NCI-H2227 treated with DMSO at 0.1 percent for 48 hours (cell line): ENCODE measurements at regions not wholly inside any gene's neighbourhood (a gene's known extent, or its start where the extent isn't known, plus 50 kb on each side); places are given as distances from the start of the nearest gene placed in this dataset.
A peak's percentile ranks its signal among the peaks of the same experiment; 100 is the strongest.
"Not testable (repeated sequence)": the region's sequence is repeated elsewhere in the genome, so short reads cannot be mapped to it uniquely, and the experiment has no call there.

Experiments used
- DNase-seq: peaks from one replicate; lab custom pipeline; 2025; lab: John Stamatoyannopoulos, UW

GRCh38 chr4:174066611-174067205, 216.8 kb downstream of the FBXO8 start:
- DNase-seq = no peak

DNA sequence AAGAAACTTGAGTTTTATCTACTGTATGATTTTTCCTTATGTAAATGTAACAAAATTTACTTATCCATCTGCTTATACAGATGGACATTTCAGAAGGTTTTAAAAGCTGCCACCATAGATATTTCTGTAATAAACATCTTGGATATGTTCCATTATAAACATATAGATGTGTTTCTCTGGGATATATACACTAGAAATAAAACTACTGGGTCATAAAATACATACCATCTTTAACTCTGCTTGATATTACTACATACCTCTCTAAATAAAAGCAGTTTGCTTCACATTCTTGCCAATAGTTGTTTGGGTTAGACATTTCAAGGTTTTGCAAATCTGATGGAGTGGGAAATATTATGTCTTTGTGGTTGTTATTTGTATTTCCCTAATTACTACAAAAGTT, 220.6 kb downstream of the FBXO8 start:
- no peak for DNase-seq

- no peak for DNase-seq
Observed at GRCh38 chr4:174061026-174061425, 222.4 kb downstream of the FBXO8 start.

GRCh38 chr4:174058846-174059245, 224.6 kb downstream of the FBXO8 start:
- DNase-seq = no peak

DNA sequence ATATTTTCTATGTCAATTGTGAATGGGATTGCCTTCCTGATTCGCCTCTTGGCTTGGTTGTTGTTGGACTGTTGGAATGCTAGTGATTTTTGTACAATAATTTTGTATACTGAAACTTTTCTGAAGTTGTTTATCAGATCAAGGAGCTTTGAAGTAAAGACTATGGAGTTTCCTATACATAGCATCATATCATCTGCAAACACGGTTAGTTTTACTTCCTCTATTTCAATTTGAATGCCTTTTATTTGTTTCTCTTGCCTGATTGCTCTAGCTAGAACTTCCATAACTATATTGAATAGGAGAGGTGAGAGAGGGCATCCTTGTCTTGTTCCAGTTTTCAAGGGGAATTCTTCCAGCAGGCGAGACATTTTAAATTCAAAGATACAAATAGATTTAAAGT, 226.5 kb downstream of the FBXO8 start:
- DNase-seq = no peak

DNA sequence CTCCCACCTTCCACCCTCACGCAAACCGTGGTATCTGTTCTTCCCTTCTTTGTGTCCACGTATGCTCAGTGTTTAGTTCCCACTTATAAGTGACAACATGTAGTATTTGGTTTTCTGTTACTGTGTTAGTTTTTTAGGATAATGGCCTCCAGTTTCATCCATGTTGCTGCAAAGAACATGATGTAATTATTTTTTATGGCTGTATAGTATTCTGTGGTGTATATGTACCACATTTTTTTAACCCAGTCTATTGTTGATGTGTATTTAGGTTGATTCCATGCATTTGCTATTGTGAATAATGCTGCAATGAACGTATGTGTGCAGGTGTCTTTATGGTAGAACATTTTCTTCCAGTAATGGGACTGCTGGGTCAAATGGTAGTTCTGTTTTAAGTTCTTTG, 228.1 kb downstream of the FBXO8 start:
- no peak for DNase-seq

GRCh38 chr4:174053895-174054294, 229.6 kb downstream of the FBXO8 start:
- DNase-seq = no peak

DNA sequence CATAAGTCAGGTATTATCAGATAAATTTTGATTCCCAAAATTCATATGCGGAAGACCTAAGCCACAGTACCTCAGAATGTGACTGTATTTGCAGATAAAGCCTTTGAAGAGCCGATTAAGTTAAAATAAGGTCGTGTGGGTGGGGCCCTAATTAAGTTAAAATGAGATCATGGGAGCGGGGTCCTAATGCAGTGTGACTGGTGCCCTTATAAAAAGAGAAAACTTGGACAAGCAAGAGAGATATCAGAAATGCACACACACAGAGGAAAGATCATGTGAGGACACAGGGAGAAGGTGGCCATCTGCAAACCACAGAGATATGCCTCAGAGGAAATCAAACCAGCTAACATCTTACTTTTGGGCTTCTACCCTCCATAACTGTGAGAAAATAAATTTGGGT, 236.1 kb downstream of the FBXO8 start:
- DNase-seq = no peak

DNA sequence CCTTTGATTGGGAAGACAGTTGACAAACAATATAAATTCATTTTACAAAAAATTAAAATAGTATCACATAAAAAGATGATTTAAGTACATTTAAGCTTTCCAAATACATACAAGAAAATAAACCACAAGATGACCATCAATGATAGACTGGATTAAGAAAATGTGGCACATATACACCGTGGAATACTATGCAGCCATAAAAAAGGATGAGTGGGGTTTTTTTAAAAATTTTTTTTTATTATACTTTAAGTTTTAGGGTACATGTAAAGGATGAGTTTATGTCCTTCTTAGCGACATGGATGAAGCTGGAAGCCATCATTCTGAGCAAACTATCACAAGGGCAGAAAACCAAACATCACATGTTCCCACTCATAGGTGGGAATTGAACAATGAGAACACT, 237.6 kb downstream of the FBXO8 start:
- not testable (repeated sequence) for DNase-seq

DNA sequence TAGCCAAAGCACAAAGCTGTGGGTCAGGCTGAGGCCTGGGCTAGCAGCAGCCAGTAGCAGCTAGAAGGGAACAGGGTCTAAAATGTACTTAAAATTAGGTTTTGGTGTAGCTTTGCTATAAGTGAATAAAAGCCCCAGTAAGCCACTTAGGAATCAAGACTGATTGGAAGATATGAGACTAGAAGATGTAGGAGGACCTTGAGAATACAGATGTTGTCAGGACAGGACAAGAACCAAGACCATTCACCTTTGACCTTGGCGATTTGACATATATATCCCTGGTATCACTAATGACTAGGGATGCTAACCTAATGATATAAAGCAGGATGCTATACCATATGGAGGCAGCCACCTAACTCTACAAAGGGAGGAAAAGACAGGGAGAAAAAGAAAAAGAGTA, 238.1 kb downstream of the FBXO8 start:
- DNase-seq = no peak

DNA sequence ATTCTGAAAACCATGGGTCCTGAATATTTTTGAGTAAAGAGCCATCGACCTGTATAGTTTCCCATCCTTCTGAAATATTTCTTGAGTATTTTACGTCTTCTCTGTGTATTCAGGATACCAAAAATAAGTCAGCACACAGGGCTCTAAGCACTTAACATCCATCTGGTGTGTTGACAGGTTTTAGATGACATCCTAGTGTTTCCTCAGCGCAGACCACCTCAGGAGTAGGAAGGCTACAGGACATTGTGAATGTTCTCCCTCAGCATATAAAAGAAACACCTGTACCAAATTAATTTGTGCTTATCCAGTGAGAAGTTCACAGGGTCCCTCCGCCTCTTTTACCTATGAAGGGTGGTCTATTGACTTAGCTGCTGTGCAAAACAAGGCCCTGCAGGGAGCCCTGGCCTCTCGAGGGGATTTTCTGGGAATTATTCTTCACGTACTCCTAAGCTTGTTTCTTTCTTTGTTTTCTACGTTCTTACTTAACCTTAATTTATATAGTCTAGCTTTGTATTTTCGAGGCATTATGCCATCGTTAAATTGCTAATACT, 241.8 kb downstream of the FBXO8 start:
- DNase-seq = peak; percentile 9

DNA sequence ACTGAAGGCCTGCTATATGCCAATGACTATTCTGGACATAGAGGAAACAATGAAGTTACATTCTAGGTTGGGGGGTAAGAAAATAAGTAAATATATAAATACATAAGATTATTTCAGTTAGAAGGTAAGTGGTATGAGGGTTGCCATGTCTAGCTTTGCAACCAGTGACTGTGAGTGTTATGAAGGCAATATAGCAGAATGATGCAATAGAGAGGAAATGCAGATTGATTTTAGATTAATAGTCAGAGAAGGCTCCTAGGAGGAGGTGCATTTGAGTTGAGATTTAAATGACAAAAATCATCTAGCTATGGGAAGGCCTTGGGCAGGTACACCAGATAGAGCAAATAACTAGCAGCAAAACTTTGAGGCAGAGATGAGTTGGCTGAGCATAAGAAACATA, 243.2 kb downstream of the FBXO8 start:
- DNase-seq = no peak

DNA sequence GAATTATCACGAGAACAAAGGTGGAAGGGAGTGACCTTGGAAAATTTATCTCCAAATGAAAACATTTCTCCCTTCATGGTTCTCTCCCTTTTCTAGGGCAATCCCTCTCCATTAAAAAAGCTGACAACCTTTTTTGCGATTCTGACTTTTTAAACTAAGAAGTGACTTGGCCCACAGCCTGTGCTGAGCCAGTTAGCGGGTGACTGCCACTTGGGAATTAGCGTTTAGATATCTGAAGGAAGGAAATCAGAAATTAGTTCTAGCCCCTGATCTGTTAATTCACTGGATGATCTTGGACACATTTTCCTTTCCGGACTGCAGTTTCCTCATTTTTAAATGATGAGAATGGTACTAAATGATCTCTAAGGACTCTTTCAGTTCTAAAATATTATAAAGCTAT, 245.0 kb downstream of the FBXO8 start:
- DNase-seq = no peak

DNA sequence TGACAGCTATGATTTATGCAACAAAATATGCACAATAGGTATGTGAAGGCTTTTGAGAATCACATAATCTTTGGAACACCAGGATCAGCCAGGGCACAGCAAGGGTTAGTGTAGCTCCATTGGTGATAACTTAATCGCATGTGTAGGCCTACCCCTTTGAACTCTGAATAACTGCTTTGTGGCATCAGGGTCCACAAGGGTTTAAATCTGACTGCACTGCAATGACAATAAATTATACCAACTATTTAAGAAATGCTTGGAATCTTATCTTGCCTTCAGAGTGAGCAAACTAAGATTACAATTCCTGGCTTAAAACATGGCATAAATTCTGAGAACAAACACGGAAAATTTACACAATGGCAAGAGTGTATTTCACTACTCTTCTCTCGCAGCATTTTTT, 245.8 kb downstream of the FBXO8 start:
- DNase-seq = no peak

DNA sequence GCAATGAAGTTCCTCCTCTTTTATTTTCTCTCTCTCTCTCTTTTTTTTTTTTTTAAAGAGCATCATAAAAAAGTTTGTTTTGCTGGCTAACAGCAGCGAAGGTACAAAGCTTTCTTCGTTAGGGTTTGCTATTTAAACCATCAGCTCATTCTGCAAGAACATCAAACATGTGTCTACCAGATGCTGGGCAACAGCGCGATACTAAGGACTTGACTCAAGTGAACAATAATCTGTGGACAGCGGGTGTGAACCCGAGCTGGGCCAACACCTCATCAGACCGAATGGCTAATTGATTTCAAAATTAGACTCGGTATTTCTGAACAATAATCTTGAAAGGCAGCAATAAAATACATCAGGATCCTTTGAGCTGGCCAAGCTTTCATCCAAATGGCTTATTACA, 246.4 kb downstream of the FBXO8 start:
- no peak for DNase-seq

DNA sequence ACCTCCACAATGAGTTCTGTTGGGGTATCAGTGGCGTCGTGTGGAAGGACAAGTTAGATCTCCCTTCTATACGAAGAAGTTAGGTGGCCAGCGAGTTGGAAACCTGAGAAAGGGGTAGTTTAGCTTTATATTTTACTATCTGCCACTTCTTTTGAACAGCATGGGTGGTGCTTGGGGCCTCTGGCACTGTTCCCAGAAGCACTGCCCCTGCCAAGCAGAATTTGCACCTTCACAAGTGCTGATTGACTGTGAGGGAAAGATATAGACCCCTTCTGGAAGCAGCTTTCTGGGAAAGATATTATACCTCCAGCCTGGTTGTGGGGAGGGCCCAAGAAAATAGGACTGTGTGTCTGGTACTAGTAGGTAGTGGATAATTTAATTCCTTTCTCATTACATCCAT, 246.9 kb downstream of the FBXO8 start:
- DNase-seq = no peak

DNA sequence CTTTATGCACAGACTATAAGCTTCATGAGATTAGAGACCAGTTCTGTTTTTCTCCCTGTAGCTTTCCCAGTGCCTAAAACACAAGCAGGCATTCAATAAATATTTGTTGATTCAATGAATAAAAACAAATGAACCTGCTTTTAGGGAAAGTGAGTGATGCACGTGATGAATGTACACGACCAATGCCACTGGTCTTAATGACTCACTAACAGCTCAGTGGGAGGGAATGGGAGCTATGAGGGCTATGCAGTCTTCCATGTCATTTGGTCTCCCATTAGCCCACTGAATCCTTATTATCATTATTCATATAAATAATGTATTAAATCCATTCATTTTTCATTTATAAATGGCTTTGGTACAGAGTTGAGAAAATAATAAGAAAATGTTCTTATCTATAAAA, 247.4 kb downstream of the FBXO8 start:
- DNase-seq = no peak

DNA sequence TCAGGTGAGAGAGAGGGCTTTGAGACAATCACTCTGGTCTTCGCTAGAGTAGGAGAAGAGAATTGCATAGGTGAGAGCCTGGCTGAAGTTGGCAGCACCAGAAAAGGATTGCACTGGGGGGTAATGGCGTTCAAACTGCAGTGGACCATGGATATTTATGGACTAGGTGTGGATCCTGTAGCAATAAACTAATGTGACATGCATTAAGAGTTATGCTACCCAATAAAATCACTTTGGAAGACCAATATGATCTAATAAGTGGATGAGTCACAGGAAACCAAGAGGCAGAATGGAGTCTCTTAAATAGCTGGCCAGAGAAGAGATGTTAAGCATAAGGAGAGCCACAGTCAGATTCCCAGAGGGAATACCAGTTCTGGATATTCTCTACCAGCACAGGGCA, 259.8 kb downstream of the FBXO8 start:
- DNase-seq = no peak

DNA sequence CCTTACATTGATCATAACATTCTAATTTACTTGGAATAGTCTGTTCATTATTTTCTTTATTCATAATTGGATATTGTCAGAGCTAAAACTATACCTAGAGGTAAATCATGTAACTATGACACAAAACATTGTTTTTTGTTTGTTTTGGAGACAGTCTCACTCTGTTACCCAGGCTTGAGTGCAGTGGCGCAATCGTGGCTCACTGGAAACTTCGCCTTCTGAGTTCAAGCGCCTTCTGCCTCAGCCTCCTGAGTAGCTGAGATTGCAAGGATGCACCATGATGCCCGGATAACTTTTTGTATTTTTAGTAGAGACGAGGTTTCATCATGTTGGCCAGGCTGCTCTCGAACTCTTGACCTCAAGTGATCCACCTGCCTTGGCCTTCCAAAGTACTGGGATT, 265.2 kb downstream of the FBXO8 start:
- DNase-seq = no peak

- no peak for DNase-seq
Observed at GRCh38 chr4:174016251-174016650, 267.2 kb downstream of the FBXO8 start.

- DNase-seq = no peak
Observed at GRCh38 chr4:174012886-174013259, 270.6 kb downstream of the FBXO8 start.

DNA sequence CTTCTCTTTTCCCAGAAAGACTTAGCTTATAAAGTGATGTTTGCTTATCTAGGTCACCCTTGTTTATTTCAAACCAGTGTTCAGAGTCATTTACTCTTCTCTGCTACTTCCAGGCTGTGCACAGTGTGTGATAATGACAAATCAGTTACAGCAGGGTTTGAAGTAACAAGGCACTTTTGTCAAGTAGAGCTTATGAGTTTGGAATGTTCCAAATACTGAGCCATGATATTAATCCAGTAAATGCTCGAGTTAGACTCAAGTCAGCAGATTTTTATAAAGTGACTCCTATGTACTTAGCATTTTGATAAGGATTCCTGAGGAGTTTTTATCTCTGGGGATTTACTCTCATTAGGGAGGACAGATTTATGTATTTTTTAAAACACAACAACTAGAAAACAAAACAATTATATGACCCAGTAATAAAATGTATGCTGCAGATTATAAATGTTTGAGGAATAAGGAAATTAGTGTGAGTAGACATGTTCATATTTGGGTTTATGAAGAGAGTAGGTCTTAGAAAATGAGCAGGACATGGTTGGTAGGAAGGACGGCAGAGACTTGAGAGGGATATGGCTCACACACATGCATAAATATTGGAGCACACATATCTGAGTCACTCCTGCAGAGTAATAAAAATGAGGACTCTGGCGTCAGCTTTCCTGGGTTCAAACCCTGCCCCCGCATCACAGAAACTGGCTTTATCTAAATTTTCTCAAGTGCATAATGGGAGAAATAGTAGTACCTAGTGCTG, 271.2 kb downstream of the FBXO8 start:
- no peak for DNase-seq

DNA sequence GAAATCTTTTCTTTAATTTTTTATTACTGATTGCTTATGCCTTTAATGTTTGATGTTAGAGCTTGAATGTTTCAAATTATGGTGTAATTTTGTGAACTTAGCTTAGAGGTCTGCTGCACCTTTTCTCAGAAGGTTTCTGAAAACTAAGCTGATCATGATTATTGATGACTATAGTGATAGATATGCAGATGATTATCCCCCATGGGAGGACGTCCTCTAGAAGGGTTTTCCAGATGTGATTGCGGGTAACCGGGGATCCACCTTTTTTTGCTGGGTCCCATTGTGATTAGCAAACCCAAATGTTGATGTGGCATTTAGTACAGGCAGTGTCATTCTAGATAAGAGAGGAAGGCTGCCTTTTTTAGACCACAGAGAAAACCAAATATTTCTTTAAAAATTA, 272.9 kb downstream of the FBXO8 start:
- DNase-seq = no peak
